ENCODE measurements at regions not wholly inside any gene's neighbourhood (a gene's known extent, or its start where the extent isn't known, plus 50 kb on each side); places are given as distances from the start of the nearest gene placed in this dataset.

DNA sequence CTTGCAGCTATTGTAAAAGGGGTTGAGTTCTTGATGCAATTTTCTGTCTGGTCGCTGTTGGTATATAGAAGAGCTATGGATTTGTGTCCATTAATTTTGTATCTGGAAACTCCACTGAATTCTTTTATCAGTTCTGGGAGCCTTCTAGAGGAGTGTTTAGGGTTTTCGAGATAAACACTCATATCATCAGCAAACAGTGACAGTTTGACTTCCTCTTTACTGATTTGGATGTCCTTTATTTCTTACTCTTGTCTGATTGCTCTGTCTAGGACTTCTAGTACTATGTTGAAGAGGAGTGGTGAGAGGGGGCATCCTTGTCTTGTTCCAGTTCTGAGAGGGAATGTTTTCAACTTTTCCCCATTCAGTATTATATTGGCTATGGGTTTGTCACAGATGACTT lies 120.8 kb upstream of the SSTR4 start:
- no peak overlapping the region for H3K4me3 Mint-ChIP-seq
- peaks cover 6% of the 10 kb centered on the region for H3K4me1 Mint-ChIP-seq
- H3K27me3 Mint-ChIP-seq, result no peaks in the 10 kb centered on the region
- no peak for DNase-seq
- intact Hi-C loops (cut with micrococcal nuclease), result no loop called here
- H3K36me3 Mint-ChIP-seq (ENCODE audit: low read depth), result no peaks in the 10 kb centered on the region
- no peak overlapping the region for H3K27ac Mint-ChIP-seq
- H3K9me3 Mint-ChIP-seq, result peaks cover 15% of the 10 kb centered on the region

GRCh38 chr20:22915512-22915911 lies 119.6 kb upstream of the SSTR4 start:
- intact Hi-C loops (cut with micrococcal nuclease), result no loop called here

DNA sequence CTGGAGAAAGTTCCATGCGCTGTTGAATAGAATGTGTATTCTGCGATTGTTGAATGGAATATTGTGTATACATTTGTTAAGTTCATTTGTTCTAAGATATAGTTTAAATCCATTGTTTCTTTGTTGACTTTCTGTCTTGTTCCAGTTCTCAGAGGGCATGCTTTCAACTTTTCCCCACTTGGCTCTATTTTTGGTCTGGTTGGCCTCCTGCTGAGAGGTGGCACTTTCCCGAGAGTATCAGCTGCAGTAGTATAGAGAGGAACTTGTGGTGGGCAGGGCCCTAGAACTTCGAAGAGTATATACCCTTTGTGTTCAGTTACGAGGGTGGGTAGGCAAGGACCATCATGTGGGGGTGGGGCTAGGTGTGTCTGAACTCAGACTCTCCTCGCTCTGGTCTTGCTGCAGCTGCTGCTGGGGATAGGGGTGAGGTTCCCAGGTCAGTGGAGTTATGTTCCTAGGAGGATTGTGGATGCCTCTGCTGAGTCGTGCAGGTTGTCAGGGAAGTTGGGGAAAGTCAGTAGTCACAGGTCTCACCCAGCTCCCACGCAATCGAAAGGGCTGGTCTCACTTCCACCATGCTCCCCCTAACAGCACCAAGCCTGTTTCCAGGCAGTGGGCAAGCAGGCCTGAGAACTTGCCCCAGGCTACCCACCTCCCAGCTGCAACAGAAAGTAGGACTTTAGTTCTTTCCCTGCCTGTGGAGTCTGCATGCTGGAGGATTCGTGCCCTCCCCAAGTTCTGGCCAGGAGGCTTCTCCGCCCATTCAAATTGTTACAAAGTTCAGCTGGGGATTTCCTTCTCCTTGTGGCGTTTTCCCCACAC lies 118.9 kb upstream of the SSTR4 start:
- intact Hi-C loops (cut with micrococcal nuclease), result no loop called here
- Mint-ChIP-seq H3K27ac (no peak overlapping the region), H3K9me3 (peaks cover 15% of the 10 kb centered on the region), H3K36me3 (ENCODE audit: low read depth) (no peaks in the 10 kb centered on the region), H3K4me1 (peaks cover 7% of the 10 kb centered on the region), H3K27me3 (no peaks in the 10 kb centered on the region), H3K4me3 (no peak overlapping the region)
- no peak for DNase-seq

More at GRCh38 chr20:22915512-22915911, 119.6 kb upstream of the SSTR4 start:
- no peaks in the 10 kb centered on the region for H3K27me3 Mint-ChIP-seq
- H3K9me3 Mint-ChIP-seq, result peaks cover 15% of the 10 kb centered on the region
- peaks cover 6% of the 10 kb centered on the region for H3K4me1 Mint-ChIP-seq
- no peaks in the 10 kb centered on the region for H3K36me3 Mint-ChIP-seq (ENCODE audit: low read depth)
- H3K4me3 Mint-ChIP-seq, result no peak overlapping the region
- DNase-seq, result no peak
- H3K27ac Mint-ChIP-seq, result no peak overlapping the region

DNA sequence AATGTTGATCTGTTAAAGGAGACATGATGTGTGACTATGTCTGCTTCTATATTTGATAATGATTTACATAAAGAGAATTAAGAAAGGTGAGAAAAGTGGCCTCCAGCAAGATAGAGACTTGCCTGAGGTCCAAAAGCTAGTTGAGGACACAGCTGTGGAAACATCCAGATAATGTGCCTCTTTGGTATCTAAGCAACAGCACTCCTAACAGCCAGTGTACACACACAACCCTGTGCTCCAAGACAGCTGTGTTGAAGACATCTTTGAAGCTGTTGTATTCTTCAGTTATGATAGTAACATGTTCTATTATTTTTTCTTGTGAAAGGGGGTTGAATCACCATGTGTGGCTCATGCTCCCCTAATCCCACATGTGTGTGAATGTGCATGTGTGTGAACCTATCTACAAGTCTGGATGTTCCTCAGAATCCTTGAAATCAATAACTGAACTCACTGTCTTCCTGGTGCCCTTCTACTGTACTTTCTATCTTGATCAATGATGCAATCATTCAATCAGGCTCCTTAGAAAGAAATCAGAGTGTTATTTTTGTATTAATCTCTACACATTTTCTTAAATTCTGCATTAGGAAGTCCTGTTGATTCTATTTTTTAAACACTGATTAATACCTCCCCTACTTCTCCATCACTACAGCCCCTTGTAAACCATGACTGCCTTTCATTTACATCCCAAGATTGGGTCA lies 116.7 kb upstream of the SSTR4 start:
- peaks cover 15% of the 10 kb centered on the region for H3K9me3 Mint-ChIP-seq
- no peak overlapping the region for H3K4me3 Mint-ChIP-seq
- peaks cover 11% of the 10 kb centered on the region for H3K4me1 Mint-ChIP-seq
- DNase-seq, result no peak
- no peaks in the 10 kb centered on the region for H3K27me3 Mint-ChIP-seq
- no peaks in the 10 kb centered on the region for H3K36me3 Mint-ChIP-seq (ENCODE audit: low read depth)
- H3K27ac Mint-ChIP-seq, result no peak overlapping the region
- intact Hi-C loops (cut with micrococcal nuclease), result no loop called here

DNA sequence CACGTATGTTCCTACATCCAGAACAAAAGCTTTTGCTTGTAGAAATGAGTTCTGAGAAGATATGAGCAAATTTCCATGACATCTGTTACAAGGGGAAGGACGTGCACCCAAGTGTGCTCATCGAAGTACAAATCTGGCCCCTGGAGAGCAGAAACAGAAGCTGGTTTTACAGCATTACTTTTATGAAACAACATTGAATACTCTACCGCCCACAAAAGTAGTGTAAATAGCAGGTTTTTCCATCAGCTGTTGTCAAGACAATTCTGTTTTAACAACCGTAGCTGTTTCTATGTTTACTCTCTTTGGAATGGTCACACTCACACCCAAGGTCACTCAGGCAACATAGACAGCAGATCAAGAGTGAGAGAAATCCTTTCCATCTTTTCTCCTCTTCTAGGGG lies 114.2 kb upstream of the SSTR4 start:
- no peaks in the 10 kb centered on the region for H3K36me3 Mint-ChIP-seq (ENCODE audit: low read depth)
- no peak overlapping the region for H3K4me3 Mint-ChIP-seq
- peaks cover 10% of the 10 kb centered on the region for H3K4me1 Mint-ChIP-seq
- no peak for DNase-seq
- intact Hi-C loops (cut with micrococcal nuclease), result no loop called here
- peak overlapping the region; percentile 31 for H3K27ac Mint-ChIP-seq
- H3K9me3 Mint-ChIP-seq, result peaks cover 3% of the 10 kb centered on the region
- peaks cover 2% of the 10 kb centered on the region for H3K27me3 Mint-ChIP-seq

- peak; percentile 24 for DNase-seq
- H3K4me1 Mint-ChIP-seq, result peaks cover 8% of the 10 kb centered on the region
- peak overlapping the region; percentile 31 for H3K27ac Mint-ChIP-seq
- intact Hi-C loops (cut with micrococcal nuclease), result no loop called here
- no peak overlapping the region for H3K4me3 Mint-ChIP-seq
- peaks cover 4% of the 10 kb centered on the region for H3K27me3 Mint-ChIP-seq
- H3K9me3 Mint-ChIP-seq, result peaks cover 3% of the 10 kb centered on the region
- no peaks in the 10 kb centered on the region for H3K36me3 Mint-ChIP-seq (ENCODE audit: low read depth)
Measured at GRCh38 chr20:22921595-22922421, 113.3 kb upstream of the SSTR4 start.

DNA sequence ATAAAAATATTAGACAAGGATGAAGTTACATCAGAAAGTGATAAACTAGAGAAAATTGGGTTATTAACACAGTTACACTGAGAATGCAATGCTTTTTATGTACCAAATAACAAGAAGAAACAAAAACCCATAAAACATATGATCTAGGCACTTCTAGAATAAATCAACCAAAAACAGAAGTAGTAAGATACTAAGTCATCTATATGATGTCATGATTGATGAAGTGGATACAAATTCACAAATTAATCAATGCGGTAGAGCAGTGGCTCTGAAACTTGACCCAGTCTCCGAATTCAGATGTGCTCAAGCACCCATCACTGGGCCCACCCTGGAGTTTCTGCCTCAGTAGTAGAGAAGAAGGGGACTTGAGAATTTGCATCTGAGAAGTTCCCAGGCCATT lies 112.1 kb upstream of the SSTR4 start:
- peaks cover 8% of the 10 kb centered on the region for H3K4me1 Mint-ChIP-seq
- no peaks in the 10 kb centered on the region for H3K36me3 Mint-ChIP-seq (ENCODE audit: low read depth)
- peak; percentile 34 for DNase-seq
- no peak overlapping the region for H3K4me3 Mint-ChIP-seq
- H3K27ac Mint-ChIP-seq, result no peak overlapping the region
- no peaks in the 10 kb centered on the region for H3K9me3 Mint-ChIP-seq
- intact Hi-C loops (cut with micrococcal nuclease), result no loop called here
- H3K27me3 Mint-ChIP-seq, result peaks cover 4% of the 10 kb centered on the region

DNA sequence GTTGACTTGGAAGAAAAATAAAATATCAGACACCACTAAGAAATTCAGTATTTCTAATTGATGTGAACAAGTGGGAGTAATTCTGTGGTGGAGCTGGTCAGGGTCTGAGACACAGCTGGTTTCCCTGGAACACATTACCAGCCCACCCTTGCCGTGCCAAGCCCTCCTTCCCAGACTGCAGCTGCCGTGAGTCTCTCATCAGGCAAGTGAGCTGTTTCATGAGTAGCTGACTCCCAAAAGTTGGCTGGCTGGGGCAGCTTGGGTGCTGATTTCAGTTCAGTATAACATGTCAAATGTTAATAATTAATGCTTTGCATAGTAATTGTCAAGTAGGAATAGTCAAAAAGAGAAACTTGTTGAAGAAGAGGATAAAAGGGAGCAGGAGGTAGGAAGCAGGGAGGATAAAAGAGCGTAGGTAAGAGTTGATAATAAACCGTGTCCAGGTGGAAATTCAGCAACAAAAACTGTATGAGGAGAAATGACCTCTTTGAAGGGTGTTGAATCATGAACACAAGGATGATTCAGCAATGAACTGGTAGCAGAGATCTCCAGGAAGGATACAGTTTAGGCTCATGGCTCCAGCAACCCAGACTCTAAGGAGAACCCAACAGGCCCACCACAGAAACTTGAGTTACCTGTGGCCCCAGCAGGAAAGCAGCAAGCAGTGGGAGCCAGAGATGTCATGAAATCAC lies 110.9 kb upstream of the SSTR4 start:
- H3K4me1 Mint-ChIP-seq, result peaks cover 8% of the 10 kb centered on the region
- intact Hi-C loops (cut with micrococcal nuclease), result no loop called here
- H3K9me3 Mint-ChIP-seq, result no peaks in the 10 kb centered on the region
- H3K27ac Mint-ChIP-seq, result no peak overlapping the region
- peaks cover 4% of the 10 kb centered on the region for H3K27me3 Mint-ChIP-seq
- no peak overlapping the region for H3K4me3 Mint-ChIP-seq
- peak; percentile 26 for DNase-seq
- no peaks in the 10 kb centered on the region for H3K36me3 Mint-ChIP-seq (ENCODE audit: low read depth)

- Mint-ChIP-seq H3K27ac (no peak overlapping the region), H3K4me3 (no peak overlapping the region)
Measured at GRCh38 chr20:22924949-22925612, 110.0 kb upstream of the SSTR4 start.

GRCh38 chr20:22925613-22925983 lies 109.5 kb upstream of the SSTR4 start:
- H3K9me3 Mint-ChIP-seq, result no peaks in the 10 kb centered on the region
- H3K27me3 Mint-ChIP-seq, result peaks cover 4% of the 10 kb centered on the region
- peak; percentile 19 for DNase-seq
- H3K36me3 Mint-ChIP-seq (ENCODE audit: low read depth), result no peaks in the 10 kb centered on the region
- no peak overlapping the region for H3K4me3 Mint-ChIP-seq
- H3K4me1 Mint-ChIP-seq, result peaks cover 8% of the 10 kb centered on the region
- intact Hi-C loops (cut with micrococcal nuclease), result no loop called here
- H3K27ac Mint-ChIP-seq, result no peak overlapping the region

More at GRCh38 chr20:22924949-22925612, 110.0 kb upstream of the SSTR4 start:
- Mint-ChIP-seq H3K27me3 (peaks cover 4% of the 10 kb centered on the region), H3K36me3 (ENCODE audit: low read depth) (no peaks in the 10 kb centered on the region), H3K9me3 (no peaks in the 10 kb centered on the region), H3K4me1 (peaks cover 8% of the 10 kb centered on the region)
- intact Hi-C loops (cut with micrococcal nuclease), result no loop called here
- peak; percentile 24 for DNase-seq

- Mint-ChIP-seq H3K27ac (no peak overlapping the region), H3K36me3 (ENCODE audit: low read depth) (no peaks in the 10 kb centered on the region), H3K9me3 (no peaks in the 10 kb centered on the region), H3K4me3 (no peak overlapping the region), H3K4me1 (peaks cover 3% of the 10 kb centered on the region), H3K27me3 (peaks cover 6% of the 10 kb centered on the region)
- peak; percentile 27 for DNase-seq
- intact Hi-C loops (cut with micrococcal nuclease), result no loop called here
Measured at GRCh38 chr20:22927537-22927936, 107.6 kb upstream of the SSTR4 start.

DNA sequence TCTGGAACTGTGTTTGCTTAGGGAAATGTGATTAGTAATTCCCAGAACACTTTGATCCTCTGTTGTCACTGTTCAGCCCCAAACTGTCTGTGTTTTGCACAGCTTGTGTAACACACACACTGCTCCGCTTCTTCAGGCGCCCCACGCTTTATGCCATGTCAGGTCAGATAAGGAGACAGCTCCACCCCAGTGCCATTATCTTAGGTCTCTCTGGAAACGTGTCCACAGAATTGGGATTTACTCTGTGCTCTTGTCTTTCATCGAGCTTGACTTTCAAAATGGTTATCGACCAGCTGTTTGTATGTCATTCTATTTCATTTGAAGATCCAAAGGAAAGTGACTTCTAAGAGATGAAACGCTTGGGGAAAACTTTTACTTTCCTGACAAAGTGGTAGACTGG lies 106.4 kb upstream of the SSTR4 start:
- H3K9me3 Mint-ChIP-seq, result no peaks in the 10 kb centered on the region

DNA sequence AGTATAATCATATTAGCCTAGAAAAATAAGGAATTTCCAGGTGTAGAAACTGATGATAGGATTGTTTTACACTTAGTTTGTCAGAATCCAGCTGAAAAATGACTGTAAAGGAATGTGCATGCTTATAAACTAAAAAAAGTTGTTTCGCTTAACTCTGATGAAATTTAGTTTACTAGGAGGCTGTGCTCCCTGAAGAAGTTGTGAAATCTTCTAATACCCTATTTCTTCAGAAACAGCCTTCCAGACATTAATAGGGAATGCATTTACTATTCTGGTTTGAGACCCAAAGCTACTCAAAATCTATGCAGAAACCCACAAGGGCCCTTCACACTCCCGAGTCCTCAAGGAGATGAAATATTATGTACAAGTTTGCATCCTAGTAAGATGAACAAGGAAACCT lies 105.5 kb upstream of the SSTR4 start:
- no peak for DNase-seq
- Mint-ChIP-seq H3K4me3 (no peak overlapping the region), H3K4me1 (peaks cover 3% of the 10 kb centered on the region), H3K9me3 (no peaks in the 10 kb centered on the region), H3K36me3 (ENCODE audit: low read depth) (no peaks in the 10 kb centered on the region), H3K27ac (no peak overlapping the region), H3K27me3 (peaks cover 6% of the 10 kb centered on the region)
- intact Hi-C loops (cut with micrococcal nuclease), result no loop called here

More for the DNA sequence above, 106.4 kb upstream of the SSTR4 start:
- H3K27ac Mint-ChIP-seq, result no peak overlapping the region
- H3K27me3 Mint-ChIP-seq, result peaks cover 6% of the 10 kb centered on the region
- intact Hi-C loops (cut with micrococcal nuclease), result no loop called here
- no peaks in the 10 kb centered on the region for H3K36me3 Mint-ChIP-seq (ENCODE audit: low read depth)
- no peak overlapping the region for H3K4me3 Mint-ChIP-seq
- DNase-seq, result peak; percentile 25
- H3K4me1 Mint-ChIP-seq, result peaks cover 3% of the 10 kb centered on the region

Measured in activated CD4-positive, alpha-beta T cell treated with anti-CD3 and anti-CD28 coated beads, Interleukin-2, amount 10 ng/mL, durations not matched to agents 24 days and 14 days (primary cell).